ENCODE measurements at regions not wholly inside any gene's neighbourhood (a gene's known extent, or its start where the extent isn't known, plus 50 kb on each side); places are given as distances from the start of the nearest gene placed in this dataset.

DNA sequence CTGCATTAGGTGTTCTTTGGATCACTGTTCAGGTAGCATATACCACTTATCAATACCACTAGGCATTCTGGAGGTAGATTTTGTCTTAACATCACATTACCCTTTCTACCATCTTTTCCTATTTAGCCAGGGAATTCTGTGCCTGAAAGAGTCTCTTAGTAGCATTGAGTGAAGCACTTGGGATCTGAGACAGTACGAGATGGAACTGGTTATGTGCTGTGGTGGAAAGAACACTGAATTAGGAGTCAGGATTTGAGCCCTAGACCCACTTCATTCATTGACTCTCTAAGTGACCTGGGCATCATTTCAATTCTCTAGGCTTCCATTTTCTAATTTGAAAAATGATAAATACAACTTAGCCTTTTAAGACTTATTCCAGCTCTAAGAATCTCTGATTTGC, 291.1 kb downstream of the DMAC1 start:
- TF ChIP-seq, protein P1, sequence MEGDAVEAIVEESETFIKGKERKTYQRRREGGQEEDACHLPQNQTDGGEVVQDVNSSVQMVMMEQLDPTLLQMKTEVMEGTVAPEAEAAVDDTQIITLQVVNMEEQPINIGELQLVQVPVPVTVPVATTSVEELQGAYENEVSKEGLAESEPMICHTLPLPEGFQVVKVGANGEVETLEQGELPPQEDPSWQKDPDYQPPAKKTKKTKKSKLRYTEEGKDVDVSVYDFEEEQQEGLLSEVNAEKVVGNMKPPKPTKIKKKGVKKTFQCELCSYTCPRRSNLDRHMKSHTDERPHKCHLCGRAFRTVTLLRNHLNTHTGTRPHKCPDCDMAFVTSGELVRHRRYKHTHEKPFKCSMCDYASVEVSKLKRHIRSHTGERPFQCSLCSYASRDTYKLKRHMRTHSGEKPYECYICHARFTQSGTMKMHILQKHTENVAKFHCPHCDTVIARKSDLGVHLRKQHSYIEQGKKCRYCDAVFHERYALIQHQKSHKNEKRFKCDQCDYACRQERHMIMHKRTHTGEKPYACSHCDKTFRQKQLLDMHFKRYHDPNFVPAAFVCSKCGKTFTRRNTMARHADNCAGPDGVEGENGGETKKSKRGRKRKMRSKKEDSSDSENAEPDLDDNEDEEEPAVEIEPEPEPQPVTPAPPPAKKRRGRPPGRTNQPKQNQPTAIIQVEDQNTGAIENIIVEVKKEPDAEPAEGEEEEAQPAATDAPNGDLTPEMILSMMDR (IDR thresholded peaks at IDR 0.05) = no peak
- TF ChIP-seq POLR2AphosphoS5 (IDR thresholded peaks at IDR 0.05) = no peak
